ENCODE measurements at regions not wholly inside any gene's neighbourhood (a gene's known extent, or its start where the extent isn't known, plus 50 kb on each side); places are given as distances from the start of the nearest gene placed in this dataset.

GRCh38 chr16:9481747-9482730 is 390.6 kb downstream of the HAPSTR1 start:
- DNase-seq, result no peak

DNA sequence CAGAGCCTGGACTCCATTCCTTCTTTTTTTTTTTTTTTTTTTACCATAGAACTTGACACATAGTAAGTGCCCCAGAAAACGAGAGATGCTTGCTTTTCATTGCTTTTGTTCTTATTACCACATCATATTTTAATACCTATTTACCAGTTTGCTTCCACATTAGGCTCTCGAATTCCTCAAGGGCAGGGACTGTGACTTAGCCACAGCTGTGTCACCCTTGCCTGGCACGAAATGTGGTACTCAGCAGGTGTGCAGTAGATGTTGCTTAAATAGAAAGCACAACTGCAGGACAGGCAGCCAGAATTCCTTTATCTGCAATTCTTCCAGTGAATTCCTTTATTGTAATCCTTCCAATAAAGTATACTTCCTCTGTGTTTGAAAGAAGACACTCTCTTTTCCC is 393.0 kb downstream of the HAPSTR1 start:
- no peak for DNase-seq

- no peak for DNase-seq
Measured at GRCh38 chr16:9484881-9485280, 393.4 kb downstream of the HAPSTR1 start.

DNA sequence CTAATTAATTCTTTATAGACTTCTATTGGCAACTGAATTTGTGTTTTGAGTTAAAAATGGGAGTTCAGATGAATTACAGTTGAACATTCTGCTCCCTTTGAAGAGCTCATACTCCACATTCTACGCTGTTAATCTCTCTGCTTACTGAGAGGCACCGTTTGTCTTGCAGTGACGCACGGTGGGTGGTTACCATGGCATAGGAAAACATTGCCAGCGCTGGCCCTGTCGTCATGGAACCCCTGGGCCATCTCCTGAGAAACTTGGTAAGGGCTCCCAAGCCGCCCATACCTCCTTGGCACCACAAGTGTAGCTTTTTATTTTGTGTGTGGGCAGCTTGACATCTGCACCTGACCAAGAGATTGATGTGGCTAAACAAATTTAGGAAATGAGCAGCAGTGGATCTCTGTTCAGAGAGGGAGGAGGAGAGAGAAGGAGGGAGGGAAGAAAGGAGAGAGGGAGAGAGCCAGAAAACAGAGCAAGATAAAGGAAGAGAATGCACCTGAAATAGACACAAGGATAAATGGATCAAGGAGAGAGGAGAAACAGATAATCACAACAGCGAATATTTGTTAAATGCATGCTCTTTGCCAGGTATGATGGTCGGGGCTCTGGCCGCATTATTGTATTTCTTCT is 398.5 kb downstream of the HAPSTR1 start:
- no peak for DNase-seq

DNA sequence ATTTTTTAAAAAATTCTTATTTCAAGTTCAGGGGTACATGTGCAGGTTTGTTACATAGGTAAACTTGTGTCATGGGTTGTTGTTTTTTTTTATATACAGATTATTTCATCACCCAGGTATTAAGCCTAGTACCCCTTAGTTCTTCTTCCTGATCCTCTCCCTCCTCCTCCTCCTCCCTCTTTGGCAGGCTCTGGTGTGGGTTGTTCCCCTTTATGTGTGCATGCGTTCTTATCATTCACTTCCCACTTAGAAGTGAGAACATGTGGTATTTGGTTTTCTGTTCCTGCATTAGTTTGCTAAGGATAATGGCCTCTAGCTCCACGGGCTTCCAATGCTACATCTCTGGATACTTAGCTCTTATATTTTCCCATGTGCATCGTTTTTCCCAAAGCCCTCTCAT is 404.4 kb downstream of the HAPSTR1 start:
- DNase-seq, result no peak

DNA sequence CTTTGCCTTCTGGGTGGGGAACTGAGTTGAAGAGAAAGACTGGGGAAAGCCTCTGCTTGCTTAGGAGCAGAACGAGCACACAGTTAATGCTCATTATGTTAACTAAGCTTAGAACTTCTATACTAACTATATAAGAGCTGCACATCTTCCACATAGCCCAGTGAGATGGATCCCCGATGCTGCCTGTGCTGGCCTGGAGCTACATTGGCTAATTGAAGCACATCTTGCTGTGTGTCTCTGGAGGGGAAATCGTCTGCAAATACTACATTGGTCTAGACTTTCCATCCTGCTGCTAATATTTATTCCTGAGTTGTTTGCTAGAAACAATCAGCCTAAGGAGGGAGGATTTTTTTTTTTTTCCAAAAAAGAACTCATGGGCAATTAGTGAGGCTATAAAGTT is 406.3 kb downstream of the HAPSTR1 start:
- no peak for DNase-seq

DNA sequence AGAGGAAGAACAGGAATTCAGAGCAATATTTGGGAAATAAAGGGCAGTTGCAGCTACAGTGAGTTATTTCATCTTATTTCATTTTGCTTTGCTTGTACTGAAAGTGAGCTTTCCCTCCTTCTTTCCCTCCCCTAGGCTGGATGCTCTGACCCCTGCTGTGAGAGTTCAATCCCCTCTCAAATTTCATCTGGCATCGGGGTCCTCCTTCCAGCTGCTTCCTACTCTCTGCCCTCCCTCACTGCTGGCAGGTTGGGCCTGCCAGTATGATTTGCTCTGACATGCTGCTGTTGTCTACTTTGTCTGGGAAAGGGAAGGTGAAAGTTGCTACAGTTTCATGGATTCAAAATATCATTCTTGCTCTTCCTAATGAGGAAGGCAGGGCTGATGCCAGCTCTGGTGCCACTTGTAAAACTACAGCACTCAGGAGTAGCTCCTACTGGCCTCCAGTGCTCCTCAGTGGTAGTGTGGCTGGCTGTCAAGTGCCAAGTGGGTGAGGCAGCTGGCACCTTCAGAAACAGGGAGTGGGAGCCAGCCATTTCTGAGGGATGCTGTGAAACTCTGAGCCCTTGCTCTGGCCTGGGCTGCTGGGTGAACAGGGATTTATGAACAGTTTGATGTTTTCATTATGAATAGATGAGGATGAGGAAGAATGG is 408.6 kb downstream of the HAPSTR1 start:
- DNase-seq, result no peak

DNA sequence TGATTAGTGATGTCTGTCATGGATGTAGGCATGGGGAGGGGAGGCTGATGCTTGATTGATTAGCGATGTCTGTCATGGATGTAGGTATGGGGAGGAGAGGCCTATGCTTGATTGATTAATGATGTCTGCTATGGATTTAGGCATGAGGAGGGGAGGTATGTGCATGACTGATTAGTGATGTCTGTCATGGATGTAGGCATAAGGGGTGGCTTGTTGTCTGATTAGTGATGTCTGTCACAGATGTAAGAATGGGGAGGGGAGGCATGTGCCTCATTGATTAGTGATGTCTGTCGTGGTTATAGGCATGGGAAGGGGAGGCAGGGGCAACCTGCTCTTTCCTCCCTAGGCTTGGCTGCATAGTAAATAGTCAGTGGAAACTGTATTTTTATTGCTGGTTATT is 409.4 kb downstream of the HAPSTR1 start:
- DNase-seq, result no peak

- DNase-seq, result no peak
Measured at GRCh38 chr16:9503251-9503984, 412.0 kb downstream of the HAPSTR1 start.

GRCh38 chr16:9508328-9508936 is 417.0 kb downstream of the HAPSTR1 start:
- DNase-seq, result no peak

- DNase-seq, result peak in 1 of 3 donors; percentile 3
Measured at GRCh38 chr16:9509663-9510062, 418.2 kb downstream of the HAPSTR1 start.

- DNase-seq, result no peak
Measured at GRCh38 chr16:9511389-9511788, 419.9 kb downstream of the HAPSTR1 start.

DNA sequence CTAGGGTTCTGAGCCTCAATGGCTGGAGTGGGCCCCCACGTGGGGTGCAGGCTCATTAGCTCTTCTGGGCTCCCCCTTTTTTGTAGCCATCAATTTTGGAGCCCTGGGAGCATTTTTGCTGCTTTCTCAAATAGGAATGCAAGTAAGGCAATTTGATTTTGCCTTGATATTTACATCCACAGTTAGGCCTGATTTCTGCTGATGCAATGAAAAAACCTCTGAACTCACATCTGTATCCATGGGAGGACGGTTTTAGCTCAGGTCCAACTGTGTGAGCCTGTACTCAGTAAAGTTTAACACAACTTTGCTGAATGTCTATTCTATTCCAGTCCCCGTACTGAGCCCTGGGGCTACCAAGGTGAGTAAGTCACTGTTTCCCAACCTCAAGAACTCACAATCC is 425.0 kb downstream of the HAPSTR1 start:
- no peak for DNase-seq

GRCh38 chr16:9518051-9518450 is 426.6 kb downstream of the HAPSTR1 start:
- DNase-seq, result no peak

DNA sequence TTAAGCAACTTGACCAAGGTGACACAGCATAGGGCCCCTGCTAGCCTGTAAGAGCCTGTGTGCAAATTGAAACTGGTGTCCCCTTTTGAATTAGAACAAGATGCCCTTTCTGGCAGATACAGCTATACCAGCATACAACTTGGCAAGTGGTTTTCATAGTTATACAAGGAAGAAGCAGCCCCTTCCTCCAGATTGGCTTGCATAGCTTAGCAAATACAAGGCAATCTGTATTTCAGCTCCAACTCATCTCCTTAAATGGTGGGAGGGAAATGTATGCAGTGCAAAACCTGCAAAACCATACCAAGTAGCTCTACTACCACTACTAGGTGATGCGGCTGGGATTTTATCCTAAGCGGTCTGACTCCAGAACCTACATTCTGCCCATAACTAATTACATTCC is 427.1 kb downstream of the HAPSTR1 start:
- DNase-seq, result no peak

- peak in 1 of 3 donors; percentile 11 for DNase-seq
Measured at GRCh38 chr16:9521749-9522370, 430.4 kb downstream of the HAPSTR1 start.

DNA sequence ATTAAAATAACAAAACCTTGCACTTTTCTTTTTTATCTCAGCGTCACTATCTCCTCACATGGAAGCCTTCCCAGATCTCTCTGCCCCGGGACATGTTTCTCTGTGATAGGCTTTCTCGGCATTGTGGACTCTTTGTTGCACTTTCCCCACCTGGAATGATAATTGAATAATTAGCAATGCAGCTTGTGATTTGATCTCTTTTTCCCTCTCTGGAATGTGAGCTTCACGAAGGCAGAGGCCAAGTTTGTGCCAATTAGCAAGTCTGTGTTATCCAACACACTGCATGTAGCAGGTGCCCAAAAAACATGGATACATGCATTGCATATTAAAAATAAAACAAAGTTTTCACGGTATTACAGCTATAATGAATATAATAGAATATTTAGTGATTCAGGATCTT is 431.2 kb downstream of the HAPSTR1 start:
- no peak for DNase-seq

DNA sequence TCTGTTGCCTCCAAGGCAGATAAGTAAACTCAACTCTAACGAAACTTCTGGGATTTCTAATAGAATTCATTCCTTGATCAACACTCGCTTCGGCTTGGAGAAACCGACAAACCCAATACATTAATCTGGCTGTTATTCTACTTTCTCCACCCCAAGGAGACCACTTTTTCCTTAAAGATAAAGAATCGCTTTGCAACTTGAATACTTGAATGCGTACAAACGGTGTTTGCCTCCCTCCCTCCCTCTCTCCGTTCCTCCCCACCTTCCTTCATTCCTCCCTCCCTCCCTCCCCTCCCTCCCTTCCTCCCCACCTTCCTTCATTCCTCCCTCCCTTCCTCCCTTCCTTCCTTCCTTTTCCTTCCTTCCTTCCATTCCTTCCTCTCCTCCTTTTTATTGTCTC is 432.6 kb downstream of the HAPSTR1 start:
- DNase-seq, result peak in 1 of 3 donors; percentile 3

DNA sequence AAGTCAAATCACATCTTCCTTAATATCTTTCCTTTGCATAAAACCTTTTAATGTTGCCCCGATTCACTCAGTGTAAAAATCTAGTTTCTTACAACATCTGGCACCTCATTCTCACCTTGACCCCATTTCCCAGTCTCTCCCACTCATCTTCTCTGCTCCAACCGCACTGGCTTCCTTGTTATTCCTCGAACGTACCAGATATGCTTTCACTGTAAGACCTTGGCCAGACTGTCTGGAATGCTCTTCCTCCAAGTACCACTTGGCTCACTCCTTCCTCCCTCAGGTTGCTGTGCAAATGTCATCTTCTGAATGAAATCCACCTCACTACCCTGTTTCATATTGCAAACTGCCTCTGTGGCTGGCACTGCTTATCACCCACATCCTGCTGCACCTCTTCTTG is 433.6 kb downstream of the HAPSTR1 start:
- no peak for DNase-seq

GRCh38 chr16:9526791-9527190 is 435.3 kb downstream of the HAPSTR1 start:
- DNase-seq, result peak in 1 of 3 donors; percentile 15

GRCh38 chr16:9527976-9528375 is 436.5 kb downstream of the HAPSTR1 start:
- DNase-seq, result peak in 1 of 3 donors; percentile 11

- peak in 1 of 3 donors; percentile 8 for DNase-seq
Measured at GRCh38 chr16:9528511-9529079, 437.2 kb downstream of the HAPSTR1 start.

Measured in suppressor macrophage treated with lipopolysaccharide for 1 hour (primary cell).